ENCODE measurements at regions not wholly inside any gene's neighbourhood (a gene's known extent, or its start where the extent isn't known, plus 50 kb on each side); places are given as distances from the start of the nearest gene placed in this dataset.

- H3K4me1 ChIP-seq (ENCODE audit: control insufficient read depth, extremely low read depth, insufficient read depth, low read length), result no peaks in the 10 kb centered on the region
- TF ChIP-seq, protein P1, sequence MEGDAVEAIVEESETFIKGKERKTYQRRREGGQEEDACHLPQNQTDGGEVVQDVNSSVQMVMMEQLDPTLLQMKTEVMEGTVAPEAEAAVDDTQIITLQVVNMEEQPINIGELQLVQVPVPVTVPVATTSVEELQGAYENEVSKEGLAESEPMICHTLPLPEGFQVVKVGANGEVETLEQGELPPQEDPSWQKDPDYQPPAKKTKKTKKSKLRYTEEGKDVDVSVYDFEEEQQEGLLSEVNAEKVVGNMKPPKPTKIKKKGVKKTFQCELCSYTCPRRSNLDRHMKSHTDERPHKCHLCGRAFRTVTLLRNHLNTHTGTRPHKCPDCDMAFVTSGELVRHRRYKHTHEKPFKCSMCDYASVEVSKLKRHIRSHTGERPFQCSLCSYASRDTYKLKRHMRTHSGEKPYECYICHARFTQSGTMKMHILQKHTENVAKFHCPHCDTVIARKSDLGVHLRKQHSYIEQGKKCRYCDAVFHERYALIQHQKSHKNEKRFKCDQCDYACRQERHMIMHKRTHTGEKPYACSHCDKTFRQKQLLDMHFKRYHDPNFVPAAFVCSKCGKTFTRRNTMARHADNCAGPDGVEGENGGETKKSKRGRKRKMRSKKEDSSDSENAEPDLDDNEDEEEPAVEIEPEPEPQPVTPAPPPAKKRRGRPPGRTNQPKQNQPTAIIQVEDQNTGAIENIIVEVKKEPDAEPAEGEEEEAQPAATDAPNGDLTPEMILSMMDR (optimal IDR thresholded peaks at IDR 0.05 in 1 of 3, IDR thresholded peaks at IDR 0.05 in 1 of 3, conservative IDR thresholded peaks at IDR 0.05 in 1 of 3; ENCODE audit: extremely low read depth in 1 of 3, insufficient read depth in 2 of 3, low read length in 3 of 3), result no peak
- no peak for TF ChIP-seq EZH2 (IDR thresholded peaks at IDR 0.05; ENCODE audit: low read length)
- DNase-seq (ENCODE audit: low read depth, low spot score) (no peak), FAIRE-seq (no peak)
- dilution Hi-C loops (cut with MboI; ENCODE audit: extremely low pct_ligation_motif_present, low sequenced_read_pairs), result no loop called here
- no peaks in the 10 kb centered on the region for H3K9me3 ChIP-seq (ENCODE audit: control insufficient read depth, low read depth, low read length)
- H3K4me2 ChIP-seq (ENCODE audit: control insufficient read depth, extremely low read depth, insufficient read depth, low read depth, low read length), result no peak overlapping the region
- H3K36me3 ChIP-seq (ENCODE audit: control insufficient read depth in 2 of 2, extremely low read depth in 1 of 2, insufficient read depth in 2 of 2, low read length in 2 of 2), result no peaks in the 10 kb centered on the region
- no peaks in the 10 kb centered on the region for H3K9me1 ChIP-seq (ENCODE audit: control insufficient read depth, extremely low read depth, insufficient read depth, low read length)
- H2AFZ ChIP-seq (ENCODE audit: control insufficient read depth, low read length), result no peak overlapping the region
- no peak overlapping the region for H3K4me3 ChIP-seq (ENCODE audit: control insufficient read depth in 2 of 3, extremely low read depth in 1 of 3, insufficient read depth in 2 of 3, low read depth in 1 of 3, low read length in 3 of 3)
- no peaks in the 10 kb centered on the region for H3K27me3 ChIP-seq (ENCODE audit: control insufficient read depth, extremely low read depth, insufficient read depth, low read length)
- H3K79me2 ChIP-seq (ENCODE audit: control insufficient read depth, insufficient read depth, low read length), result no peaks in the 10 kb centered on the region
- H4K20me1 ChIP-seq (ENCODE audit: control insufficient read depth, extremely low read depth, insufficient read depth, low read length), result no peaks in the 10 kb centered on the region
- no peak overlapping the region for H3K27ac ChIP-seq (ENCODE audit: control insufficient read depth, insufficient read depth, low read length)
- H3K9ac ChIP-seq (ENCODE audit: control insufficient read depth, extremely low read depth, insufficient read depth, low read length), result no peak overlapping the region
Observed at GRCh38 chr12:29879606-29880308, 96.0 kb upstream of the TMTC1 start.

GRCh38 chr12:29869946-29870345 is 86.2 kb upstream of the TMTC1 start:
- H3K9me3 ChIP-seq (ENCODE audit: control insufficient read depth, low read depth, low read length), result no peaks in the 10 kb centered on the region
- dilution Hi-C loops (cut with MboI; ENCODE audit: extremely low pct_ligation_motif_present, low sequenced_read_pairs), result no loop called here
- H4K20me1 ChIP-seq (ENCODE audit: control insufficient read depth, extremely low read depth, insufficient read depth, low read length), result no peaks in the 10 kb centered on the region
- H3K4me3 ChIP-seq (ENCODE audit: control insufficient read depth in 2 of 3, extremely low read depth in 1 of 3, insufficient read depth in 2 of 3, low read depth in 1 of 3, low read length in 3 of 3), result no peak overlapping the region
- no peaks in the 10 kb centered on the region for H3K4me1 ChIP-seq (ENCODE audit: control insufficient read depth, extremely low read depth, insufficient read depth, low read length)
- H3K4me2 ChIP-seq (ENCODE audit: control insufficient read depth, extremely low read depth, insufficient read depth, low read depth, low read length), result no peak overlapping the region
- no peak overlapping the region for H3K9ac ChIP-seq (ENCODE audit: control insufficient read depth, extremely low read depth, insufficient read depth, low read length)
- no peak for TF ChIP-seq EZH2 (IDR thresholded peaks at IDR 0.05; ENCODE audit: low read length)
- TF ChIP-seq, protein P1 (optimal IDR thresholded peaks at IDR 0.05 in 1 of 3, IDR thresholded peaks at IDR 0.05 in 1 of 3, conservative IDR thresholded peaks at IDR 0.05 in 1 of 3; ENCODE audit: extremely low read depth in 1 of 3, insufficient read depth in 2 of 3, low read length in 3 of 3), result no peak
- H3K27ac ChIP-seq (ENCODE audit: control insufficient read depth, insufficient read depth, low read length), result no peak overlapping the region
- no peak overlapping the region for H2AFZ ChIP-seq (ENCODE audit: control insufficient read depth, low read length)
- H3K79me2 ChIP-seq (ENCODE audit: control insufficient read depth, insufficient read depth, low read length), result no peaks in the 10 kb centered on the region
- no peaks in the 10 kb centered on the region for H3K9me1 ChIP-seq (ENCODE audit: control insufficient read depth, extremely low read depth, insufficient read depth, low read length)
- DNase-seq (ENCODE audit: low read depth, low spot score) (no peak), FAIRE-seq (no peak)
- no peaks in the 10 kb centered on the region for H3K27me3 ChIP-seq (ENCODE audit: control insufficient read depth, extremely low read depth, insufficient read depth, low read length)
- H3K36me3 ChIP-seq (ENCODE audit: control insufficient read depth in 2 of 2, extremely low read depth in 1 of 2, insufficient read depth in 2 of 2, low read length in 2 of 2), result no peaks in the 10 kb centered on the region

Data from keratinocyte (primary cell).